ENCODE measurements at regions not wholly inside any gene's neighbourhood (a gene's known extent, or its start where the extent isn't known, plus 50 kb on each side); places are given as distances from the start of the nearest gene placed in this dataset.
A peak's percentile ranks its signal among the peaks of the same experiment; 100 is the strongest.
"Not testable (repeated sequence)": the region's sequence is repeated elsewhere in the genome, so short reads cannot be mapped to it uniquely, and the experiment has no call there.

DNA sequence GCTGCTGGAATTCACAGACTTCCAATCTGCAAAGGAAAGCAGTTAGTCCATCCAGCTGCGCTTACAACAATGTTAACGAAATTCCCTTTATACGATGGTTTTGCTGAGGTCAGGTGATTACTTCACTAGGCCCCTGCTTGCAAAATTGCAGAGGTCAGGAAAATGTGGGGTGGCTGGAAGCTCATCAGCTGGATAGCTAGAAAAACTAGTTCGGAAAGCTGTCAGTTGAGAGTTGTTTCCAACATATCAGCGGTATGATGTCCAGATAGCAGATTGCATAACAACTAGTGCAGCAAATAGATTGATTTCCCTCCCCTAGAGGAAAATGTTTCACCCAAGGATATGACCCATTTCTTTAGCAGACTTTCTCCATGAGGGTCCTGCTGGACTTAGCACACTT is 2021.1 kb upstream of the CELF4 start:
- no peak for DNase-seq (ENCODE audit: low spot score)
- in situ Hi-C loops (cut with MboI; ENCODE audit: low pct_unique_long_range_greater_than_20kb, low sequenced_read_pairs, unreplicated experiment): no loop called here
- TF ChIP-seq, protein P1, sequence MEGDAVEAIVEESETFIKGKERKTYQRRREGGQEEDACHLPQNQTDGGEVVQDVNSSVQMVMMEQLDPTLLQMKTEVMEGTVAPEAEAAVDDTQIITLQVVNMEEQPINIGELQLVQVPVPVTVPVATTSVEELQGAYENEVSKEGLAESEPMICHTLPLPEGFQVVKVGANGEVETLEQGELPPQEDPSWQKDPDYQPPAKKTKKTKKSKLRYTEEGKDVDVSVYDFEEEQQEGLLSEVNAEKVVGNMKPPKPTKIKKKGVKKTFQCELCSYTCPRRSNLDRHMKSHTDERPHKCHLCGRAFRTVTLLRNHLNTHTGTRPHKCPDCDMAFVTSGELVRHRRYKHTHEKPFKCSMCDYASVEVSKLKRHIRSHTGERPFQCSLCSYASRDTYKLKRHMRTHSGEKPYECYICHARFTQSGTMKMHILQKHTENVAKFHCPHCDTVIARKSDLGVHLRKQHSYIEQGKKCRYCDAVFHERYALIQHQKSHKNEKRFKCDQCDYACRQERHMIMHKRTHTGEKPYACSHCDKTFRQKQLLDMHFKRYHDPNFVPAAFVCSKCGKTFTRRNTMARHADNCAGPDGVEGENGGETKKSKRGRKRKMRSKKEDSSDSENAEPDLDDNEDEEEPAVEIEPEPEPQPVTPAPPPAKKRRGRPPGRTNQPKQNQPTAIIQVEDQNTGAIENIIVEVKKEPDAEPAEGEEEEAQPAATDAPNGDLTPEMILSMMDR (IDR thresholded peaks at IDR 0.05; ENCODE audit: extremely low read depth, insufficient read depth, missing control alignments): no peak

DNA sequence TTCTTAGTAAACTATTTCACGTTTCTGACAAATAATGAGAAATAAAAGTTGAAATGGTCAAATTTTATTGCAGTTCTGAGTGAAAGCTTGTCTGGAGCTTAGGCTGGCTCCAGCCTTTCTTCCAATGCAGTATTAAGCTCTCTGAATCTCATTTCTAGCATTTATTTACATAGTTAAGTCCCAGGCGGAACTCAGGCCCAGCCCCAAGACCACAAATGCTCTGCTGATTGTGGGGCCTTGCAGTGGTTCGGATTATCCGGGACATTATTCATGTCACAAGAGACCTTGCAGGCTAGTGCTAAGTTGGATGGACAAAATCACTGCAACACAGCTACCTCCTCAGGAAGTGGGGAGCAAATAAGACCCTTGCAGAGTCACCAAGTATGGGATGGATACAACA is 2009.3 kb upstream of the CELF4 start:
- TF ChIP-seq, protein P1 (IDR thresholded peaks at IDR 0.05; ENCODE audit: extremely low read depth, insufficient read depth, missing control alignments): no peak
- DNase-seq (ENCODE audit: low spot score): no peak
- in situ Hi-C loops (cut with MboI; ENCODE audit: low pct_unique_long_range_greater_than_20kb, low sequenced_read_pairs, unreplicated experiment): no loop called here

DNA sequence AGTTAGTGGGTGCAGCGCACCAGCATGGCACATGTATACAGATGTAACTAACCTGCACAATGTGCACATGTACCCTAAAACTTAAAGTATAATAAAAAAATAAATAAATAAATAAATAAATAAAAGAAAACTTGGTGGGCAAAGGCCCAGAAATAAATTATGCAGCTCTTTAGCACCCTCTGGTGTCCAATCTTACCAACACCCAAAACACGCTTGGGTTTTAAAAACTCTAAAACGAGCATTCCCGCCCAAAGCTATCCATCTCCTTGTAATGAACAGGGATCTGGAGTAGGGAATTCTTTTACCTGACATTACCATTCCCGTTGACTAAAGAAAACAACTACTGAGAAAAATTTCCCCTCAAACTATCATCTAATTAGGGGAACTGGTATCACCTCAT is 2005.9 kb upstream of the CELF4 start:
- TF ChIP-seq, protein P1 (IDR thresholded peaks at IDR 0.05; ENCODE audit: extremely low read depth, insufficient read depth, missing control alignments): peak; percentile 49
- in situ Hi-C loops (cut with MboI; ENCODE audit: low pct_unique_long_range_greater_than_20kb, low sequenced_read_pairs, unreplicated experiment): no loop called here
- peak; percentile 18 for DNase-seq (ENCODE audit: low spot score)

DNA sequence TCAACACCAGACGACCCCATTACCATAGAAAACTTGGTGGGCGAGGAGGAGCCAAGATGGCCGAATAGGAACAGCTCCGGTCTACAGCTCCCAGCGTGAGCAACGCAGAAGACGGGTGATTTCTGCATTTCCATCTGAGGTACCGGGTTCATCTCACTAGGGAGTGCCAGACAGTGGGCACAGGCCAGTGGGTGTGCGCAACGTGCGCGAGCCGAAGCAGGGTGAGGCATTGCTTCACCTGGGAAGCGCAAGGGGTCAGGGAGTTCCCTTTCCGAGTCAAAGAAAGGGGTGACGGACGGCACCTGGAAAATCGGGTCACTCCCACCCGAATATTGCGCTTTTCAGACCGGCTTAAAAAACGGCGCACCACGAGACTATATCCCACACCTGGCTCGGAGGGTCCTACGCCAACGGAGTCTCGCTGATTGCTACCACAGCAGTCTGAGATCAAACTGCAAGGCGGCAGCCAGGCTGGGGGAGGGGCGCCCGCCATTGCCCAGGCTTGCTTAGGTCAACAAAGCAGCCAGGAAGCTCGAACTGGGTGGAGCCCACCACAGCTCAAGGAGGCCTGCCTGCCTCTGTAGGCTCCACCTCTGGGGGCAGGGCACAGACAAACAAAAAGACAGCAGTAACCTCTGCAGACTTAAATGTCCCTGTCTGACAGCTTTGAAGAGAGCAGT is 2000.1 kb upstream of the CELF4 start:
- in situ Hi-C loops (cut with MboI; ENCODE audit: low pct_unique_long_range_greater_than_20kb, low sequenced_read_pairs, unreplicated experiment); DNase-seq (ENCODE audit: low spot score): not testable (repeated sequence)

DNA sequence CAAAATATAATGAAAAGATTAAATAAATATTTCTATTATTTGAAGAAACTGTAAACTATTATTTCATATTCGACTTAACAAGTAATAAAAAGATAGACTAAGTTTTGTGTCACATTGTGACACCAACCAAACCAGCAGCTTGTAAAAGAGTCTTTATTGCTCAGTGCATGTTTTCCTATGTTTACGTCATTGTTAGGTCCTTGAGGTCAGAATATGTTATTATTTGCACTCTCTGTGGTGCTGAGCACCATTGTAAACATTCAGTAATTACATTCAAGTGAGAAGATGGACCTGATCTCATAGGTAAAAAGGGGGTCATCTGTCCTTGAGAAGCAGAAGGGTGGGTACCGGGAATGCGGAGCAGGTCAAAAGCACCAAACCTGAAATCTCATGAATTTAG is 1999.1 kb upstream of the CELF4 start:
- in situ Hi-C loops (cut with MboI; ENCODE audit: low pct_unique_long_range_greater_than_20kb, low sequenced_read_pairs, unreplicated experiment): no loop called here
- DNase-seq (ENCODE audit: low spot score): no peak
- TF ChIP-seq, protein P1 (IDR thresholded peaks at IDR 0.05; ENCODE audit: extremely low read depth, insufficient read depth, missing control alignments): no peak

DNA sequence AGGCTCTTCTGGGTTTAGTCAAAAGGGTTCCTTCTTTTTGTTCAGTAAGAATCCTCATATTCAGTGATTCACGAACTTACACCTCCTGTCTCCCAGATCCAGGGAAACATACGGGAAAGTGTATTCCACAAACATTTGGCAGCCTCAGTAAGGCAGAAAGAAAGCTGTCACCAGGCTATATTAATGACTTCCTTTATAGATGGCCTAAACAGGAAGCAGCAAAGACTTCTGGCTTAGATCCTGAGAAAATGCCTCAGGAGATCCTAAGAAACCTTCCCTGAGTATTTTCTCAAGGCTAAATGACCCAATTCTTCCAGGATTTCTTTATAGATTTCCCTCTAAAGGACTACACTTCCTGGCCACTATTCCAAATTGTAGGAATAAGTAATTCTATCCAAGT is 1995.5 kb upstream of the CELF4 start:
- in situ Hi-C loops (cut with MboI; ENCODE audit: low pct_unique_long_range_greater_than_20kb, low sequenced_read_pairs, unreplicated experiment): no loop called here
- TF ChIP-seq, protein P1 (IDR thresholded peaks at IDR 0.05; ENCODE audit: extremely low read depth, insufficient read depth, missing control alignments): no peak
- no peak for DNase-seq (ENCODE audit: low spot score)

DNA sequence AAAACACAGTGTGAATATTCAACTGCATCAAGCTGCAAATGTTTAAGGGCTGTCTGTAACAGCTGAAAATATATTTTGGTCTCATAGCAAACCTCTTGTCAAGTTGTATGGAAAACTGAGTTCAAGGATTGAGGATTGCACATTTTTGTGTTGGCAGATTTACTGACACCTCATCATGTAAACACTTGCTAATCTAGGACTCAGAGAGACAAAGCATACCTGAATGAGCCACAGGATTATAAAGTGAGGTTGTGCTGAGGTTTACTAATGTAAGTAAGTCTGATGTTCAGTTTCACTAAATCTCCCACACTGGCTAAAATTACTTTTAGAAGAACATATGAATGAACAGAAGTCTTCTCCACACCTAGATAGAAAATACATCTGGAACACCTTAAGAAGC is 1993.1 kb upstream of the CELF4 start:
- no peak for DNase-seq (ENCODE audit: low spot score)
- in situ Hi-C loops (cut with MboI; ENCODE audit: low pct_unique_long_range_greater_than_20kb, low sequenced_read_pairs, unreplicated experiment): no loop called here
- TF ChIP-seq, protein P1 (IDR thresholded peaks at IDR 0.05; ENCODE audit: extremely low read depth, insufficient read depth, missing control alignments): no peak
